Activated CD8-positive, alpha-beta T cell treated with anti-CD3 and anti-CD28 coated beads for 36 hours (primary cell): ENCODE measurements at regions not wholly inside any gene's neighbourhood (a gene's known extent, or its start where the extent isn't known, plus 50 kb on each side); places are given as distances from the start of the nearest gene placed in this dataset.

Experiments
- ATAC-seq: fragments of 200-7000 bp; cut with Tn5 transposase; one replicate; pipeline ENCODE4 v1.10.0; 2021; ENCODE audit warnings: mild to moderate bottlenecking, moderate library complexity
- CTCF ChIA-PET: fragments of 350-600 bp; sonication (Branson Sonifier 250); formaldehyde crosslinking; loops from one replicate; lab custom pipeline; 2021; ENCODE audit warnings: antibody characterized with exemption; lab: Charles Lee
- POLR2A ChIA-PET: fragments of 350-600 bp; sonication (Branson Sonifier 250); formaldehyde crosslinking; loops from one replicate; lab custom pipeline; 2021; ENCODE audit warnings: antibody characterized with exemption; lab: Charles Lee
- DNase-seq: peaks from one replicate; pipeline ENCODE4 v3.0.0-alpha.2; 2020
- H3K27ac Mint-ChIP-seq: one replicate; pipeline ENCODE4 v1.8.0; 2021; ENCODE audit warnings: mild to moderate bottlenecking, mixed read lengths
- H3K27me3 Mint-ChIP-seq: one replicate; pipeline ENCODE4 v1.8.0; 2021; ENCODE audit warnings: mixed read lengths
- H3K36me3 Mint-ChIP-seq: one replicate; pipeline ENCODE4 v1.8.0; 2021; ENCODE audit warnings: low read depth, mixed read lengths
- H3K4me1 Mint-ChIP-seq: one replicate; pipeline ENCODE4 v1.8.0; 2021; ENCODE audit warnings: low read depth, mixed read lengths
- H3K4me3 Mint-ChIP-seq: one replicate; pipeline ENCODE4 v1.8.0; 2021; ENCODE audit warnings: mild to moderate bottlenecking, moderate library complexity, mixed read lengths
- H3K9me3 Mint-ChIP-seq: one replicate; pipeline ENCODE4 v1.8.0; 2021; ENCODE audit warnings: mixed read lengths
- CTCF ChIP-seq: fragments of 200-600 bp; IDR thresholded peaks from one replicate; pipeline ENCODE4 v1.8.0; 2022; ENCODE audit warnings: antibody characterized with exemption, mild to moderate bottlenecking
- intact Hi-C: fragments of 100-400 bp; cut with micrococcal nuclease; formaldehyde crosslinking; loops from one replicate; pipeline ENCODE4 v1.10.0; 2022

- peaks cover 2% of the 10 kb centered on the region for H3K9me3 Mint-ChIP-seq
- no peak overlapping the region for H3K4me3 Mint-ChIP-seq
- ATAC-seq (no peak), DNase-seq (no peak)
- ChIA-PET CTCF (no interaction called here), POLR2A (no interaction called here)
- intact Hi-C loops = no loop called here
- no peaks in the 10 kb centered on the region for H3K36me3 Mint-ChIP-seq
- TF ChIP-seq CTCF = no peak
- no peak overlapping the region for H3K27ac Mint-ChIP-seq
- no peaks in the 10 kb centered on the region for H3K4me1 Mint-ChIP-seq
- H3K27me3 Mint-ChIP-seq = peaks cover under 1% of the 10 kb centered on the region
These were observed 630.1 kb downstream of the TFAP2A start for GRCh38 chr6:9784786-9785185.

- H3K9me3 Mint-ChIP-seq = peaks cover 2% of the 10 kb centered on the region
- ATAC-seq (no peak), DNase-seq (no peak)
- H3K27me3 Mint-ChIP-seq = no peaks in the 10 kb centered on the region
- no peak overlapping the region for H3K4me3 Mint-ChIP-seq
- intact Hi-C loops = no loop called here
- H3K27ac Mint-ChIP-seq = no peak overlapping the region
- H3K36me3 Mint-ChIP-seq = no peaks in the 10 kb centered on the region
- no peaks in the 10 kb centered on the region for H3K4me1 Mint-ChIP-seq
- ChIA-PET CTCF (no interaction called here), POLR2A (no interaction called here)
- no peak for TF ChIP-seq CTCF
These were observed 631.3 kb downstream of the TFAP2A start for GRCh38 chr6:9783567-9783966.

- intact Hi-C loops = no loop called here
- Mint-ChIP-seq H3K9me3 (peaks cover 3% of the 10 kb centered on the region), H3K36me3 (no peaks in the 10 kb centered on the region), H3K4me1 (no peaks in the 10 kb centered on the region), H3K27ac (no peak overlapping the region), H3K27me3 (no peaks in the 10 kb centered on the region), H3K4me3 (no peak overlapping the region)
- CTCF ChIA-PET = no interaction called here
- ATAC-seq = peak; percentile 34
- POLR2A ChIA-PET = no interaction called here
- no peak for TF ChIP-seq CTCF
- DNase-seq = no peak
These were observed 648.5 kb downstream of the TFAP2A start for GRCh38 chr6:9766240-9766915.

GRCh38 chr6:9761220-9761619 is 653.7 kb downstream of the TFAP2A start:
- ChIA-PET POLR2A (no interaction called here), CTCF (no interaction called here)
- H3K4me1 Mint-ChIP-seq = no peaks in the 10 kb centered on the region
- DNase-seq (no peak), ATAC-seq (no peak)
- no peaks in the 10 kb centered on the region for H3K36me3 Mint-ChIP-seq
- H3K27me3 Mint-ChIP-seq = no peaks in the 10 kb centered on the region
- no peaks in the 10 kb centered on the region for H3K9me3 Mint-ChIP-seq
- H3K4me3 Mint-ChIP-seq = no peak overlapping the region
- H3K27ac Mint-ChIP-seq = no peak overlapping the region
- intact Hi-C loops = no loop called here
- no peak for TF ChIP-seq CTCF

- ChIA-PET POLR2A (no interaction called here), CTCF (no interaction called here)
- ATAC-seq = no peak
- intact Hi-C loops = no loop called here
- Mint-ChIP-seq H3K9me3 (peaks cover 4% of the 10 kb centered on the region), H3K36me3 (no peaks in the 10 kb centered on the region), H3K4me1 (no peaks in the 10 kb centered on the region), H3K27ac (no peak overlapping the region), H3K27me3 (no peaks in the 10 kb centered on the region), H3K4me3 (no peak overlapping the region)
- TF ChIP-seq CTCF = no peak
- no peak for DNase-seq
These were observed 660.4 kb downstream of the TFAP2A start for GRCh38 chr6:9754515-9754914.
